Activated CD4-positive, alpha-beta T cell treated with anti-CD3 and anti-CD28 coated beads, Interleukin-2, amount 10 ng/mL, durations not matched to agents 24 days and 14 days (primary cell): ENCODE measurements at regions not wholly inside any gene's neighbourhood (a gene's known extent, or its start where the extent isn't known, plus 50 kb on each side); places are given as distances from the start of the nearest gene placed in this dataset.

Experiments
- DNase-seq: peaks from one replicate; pipeline ENCODE4 v3.0.0; 2022
- H3K27ac Mint-ChIP-seq: one replicate; pipeline ENCODE4 v1.8.0; 2022; ENCODE audit warnings: mild to moderate bottlenecking, mixed read lengths
- H3K27me3 Mint-ChIP-seq: one replicate; pipeline ENCODE4 v1.8.0; 2022; ENCODE audit warnings: mixed read lengths
- H3K36me3 Mint-ChIP-seq: one replicate; pipeline ENCODE4 v1.8.0; 2022; ENCODE audit warnings: low read depth, mild to moderate bottlenecking, mixed read lengths
- H3K4me1 Mint-ChIP-seq: one replicate; pipeline ENCODE4 v1.8.0; 2021; ENCODE audit warnings: mixed read lengths
- H3K4me3 Mint-ChIP-seq: one replicate; pipeline ENCODE4 v1.8.0; 2022; ENCODE audit warnings: mild to moderate bottlenecking, moderate library complexity, mixed read lengths
- H3K9me3 Mint-ChIP-seq: one replicate; pipeline ENCODE4 v1.8.0; 2021; ENCODE audit warnings: mixed read lengths
- intact Hi-C: fragments of 100-400 bp; cut with micrococcal nuclease; formaldehyde crosslinking; loops from one replicate; pipeline ENCODE4 v1.15.1; 2023

- peaks cover 8% of the 10 kb centered on the region for H3K27me3 Mint-ChIP-seq
- intact Hi-C loops, result no loop called here
Observed at GRCh38 chr14:71262441-71262840, 355.2 kb downstream of the PCNX1 start.

GRCh38 chr14:71264260-71264659 is 357.0 kb downstream of the PCNX1 start:
- peaks cover 8% of the 10 kb centered on the region for H3K27me3 Mint-ChIP-seq
- peaks cover 36% of the 10 kb centered on the region for H3K9me3 Mint-ChIP-seq
- no peak for DNase-seq
- H3K4me3 Mint-ChIP-seq, result no peak overlapping the region
- H3K27ac Mint-ChIP-seq, result no peak overlapping the region
- intact Hi-C loops, result no loop called here
- H3K4me1 Mint-ChIP-seq, result peaks cover 19% of the 10 kb centered on the region
- peaks cover 16% of the 10 kb centered on the region for H3K36me3 Mint-ChIP-seq

More at GRCh38 chr14:71262441-71262840, 355.2 kb downstream of the PCNX1 start:
- Mint-ChIP-seq H3K4me1 (peaks cover 11% of the 10 kb centered on the region), H3K27ac (no peak overlapping the region), H3K4me3 (no peak overlapping the region), H3K36me3 (peaks cover 16% of the 10 kb centered on the region), H3K9me3 (peaks cover 38% of the 10 kb centered on the region)
- DNase-seq, result no peak

DNA sequence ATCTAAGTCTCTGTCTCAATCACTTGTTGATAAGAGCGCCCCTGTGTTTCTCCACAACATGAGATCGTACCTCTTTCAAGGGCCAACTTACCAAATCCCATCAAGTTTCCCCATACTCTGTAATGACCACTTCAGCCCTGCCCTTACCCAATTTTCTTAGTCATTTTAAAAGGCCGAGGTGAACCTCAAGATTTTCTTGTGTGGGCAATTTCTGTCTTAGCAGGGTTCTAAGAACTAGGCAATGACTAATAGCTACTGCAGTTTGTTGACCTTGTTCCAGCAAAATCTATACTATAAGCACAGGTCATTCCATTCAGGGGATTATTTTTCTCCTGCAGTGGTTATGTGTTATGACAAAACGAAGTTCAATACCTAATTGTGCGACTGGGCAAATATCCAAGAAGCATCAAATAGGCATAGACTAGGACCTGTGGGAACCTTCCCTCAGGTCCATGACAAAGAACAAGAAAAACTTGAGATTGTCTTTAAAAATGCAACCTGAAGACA is 359.8 kb downstream of the PCNX1 start:
- H3K27me3 Mint-ChIP-seq, result peaks cover 9% of the 10 kb centered on the region
- H3K36me3 Mint-ChIP-seq, result peaks cover 17% of the 10 kb centered on the region
- H3K4me1 Mint-ChIP-seq, result peaks cover 32% of the 10 kb centered on the region
- peak; percentile 67 for DNase-seq
- H3K4me3 Mint-ChIP-seq, result peak overlapping the region; percentile 36
- intact Hi-C loops, result loop anchor here (1.0 to 2.0 kb wide), 6 partner anchors 20 to 288 kb away; partner anchors contain the start of gene SIPA1L1
- H3K27ac Mint-ChIP-seq, result peak overlapping the region; percentile 63
- H3K9me3 Mint-ChIP-seq, result peaks cover 31% of the 10 kb centered on the region

GRCh38 chr14:71267691-71268090 is 360.4 kb downstream of the PCNX1 start:
- Mint-ChIP-seq H3K36me3 (peaks cover 17% of the 10 kb centered on the region), H3K4me3 (peak overlapping the region; percentile 36), H3K4me1 (peaks cover 32% of the 10 kb centered on the region), H3K9me3 (peaks cover 26% of the 10 kb centered on the region), H3K27me3 (peaks cover 12% of the 10 kb centered on the region), H3K27ac (peak overlapping the region; percentile 63)
- DNase-seq, result no peak
- intact Hi-C loops, result loop anchor here (1.0 to 2.0 kb wide), 6 partner anchors 21 to 288 kb away; partner anchors contain the start of gene SIPA1L1

DNA sequence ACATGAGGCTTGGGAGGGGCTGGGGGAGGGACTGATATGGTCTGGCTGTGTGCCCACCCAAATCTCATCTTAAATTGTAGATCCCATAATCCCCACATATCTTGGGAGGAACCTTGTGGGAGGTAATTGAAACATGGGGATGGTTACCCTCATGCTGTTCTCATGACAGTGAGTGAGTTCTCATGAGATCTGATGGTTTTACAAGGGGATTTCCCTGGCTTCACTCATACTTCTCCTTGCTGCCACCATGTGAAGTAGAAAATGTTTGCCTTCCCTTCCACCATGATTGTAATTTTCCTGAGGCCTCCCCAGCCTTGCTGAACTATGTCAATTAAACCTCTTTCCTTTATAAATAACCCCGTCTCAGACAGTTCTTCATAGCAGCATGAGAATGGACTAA is 362.9 kb downstream of the PCNX1 start:
- no peak for DNase-seq
- Mint-ChIP-seq H3K36me3 (peaks cover 14% of the 10 kb centered on the region), H3K27ac (peak overlapping the region; percentile 30), H3K27me3 (peaks cover 6% of the 10 kb centered on the region), H3K9me3 (peaks cover 27% of the 10 kb centered on the region), H3K4me1 (peaks cover 29% of the 10 kb centered on the region), H3K4me3 (no peak overlapping the region)
- intact Hi-C loops, result no loop called here

- Mint-ChIP-seq H3K27me3 (peaks cover 3% of the 10 kb centered on the region), H3K27ac (no peak overlapping the region), H3K36me3 (peaks cover 10% of the 10 kb centered on the region), H3K9me3 (peaks cover 25% of the 10 kb centered on the region), H3K4me3 (no peak overlapping the region), H3K4me1 (peaks cover 28% of the 10 kb centered on the region)
- no peak for DNase-seq
- intact Hi-C loops, result no loop called here
Observed at GRCh38 chr14:71271166-71271945, 364.1 kb downstream of the PCNX1 start.

DNA sequence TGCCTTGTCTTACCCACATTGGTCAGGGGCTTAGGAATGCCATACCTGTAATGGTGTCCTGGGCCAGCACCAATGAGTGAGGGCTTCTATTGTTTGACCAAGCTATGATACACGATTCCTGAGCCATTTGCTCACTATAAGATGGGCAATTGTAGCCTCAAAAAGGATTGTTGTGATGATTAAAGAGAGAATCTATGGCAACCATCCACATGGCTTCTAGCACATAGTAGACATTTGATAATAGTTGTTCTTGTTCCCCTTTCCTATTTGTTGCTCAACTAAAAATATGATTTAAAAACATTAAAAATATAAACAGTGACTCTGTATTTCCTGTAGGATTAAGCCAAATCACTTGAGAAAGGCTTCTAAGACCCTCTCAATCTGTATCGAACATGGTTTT is 366.1 kb downstream of the PCNX1 start:
- Mint-ChIP-seq H3K4me3 (no peak overlapping the region), H3K36me3 (peaks cover 10% of the 10 kb centered on the region), H3K9me3 (peaks cover 23% of the 10 kb centered on the region), H3K27me3 (peaks cover 7% of the 10 kb centered on the region), H3K4me1 (peaks cover 21% of the 10 kb centered on the region), H3K27ac (no peak overlapping the region)
- no peak for DNase-seq
- intact Hi-C loops, result no loop called here

GRCh38 chr14:71284048-71284447 is 376.8 kb downstream of the PCNX1 start:
- DNase-seq, result no peak
- Mint-ChIP-seq H3K27me3 (peaks cover 5% of the 10 kb centered on the region), H3K4me3 (no peak overlapping the region), H3K27ac (no peak overlapping the region), H3K36me3 (no peaks in the 10 kb centered on the region), H3K4me1 (peaks cover 3% of the 10 kb centered on the region), H3K9me3 (peaks cover 8% of the 10 kb centered on the region)
- intact Hi-C loops, result no loop called here

DNA sequence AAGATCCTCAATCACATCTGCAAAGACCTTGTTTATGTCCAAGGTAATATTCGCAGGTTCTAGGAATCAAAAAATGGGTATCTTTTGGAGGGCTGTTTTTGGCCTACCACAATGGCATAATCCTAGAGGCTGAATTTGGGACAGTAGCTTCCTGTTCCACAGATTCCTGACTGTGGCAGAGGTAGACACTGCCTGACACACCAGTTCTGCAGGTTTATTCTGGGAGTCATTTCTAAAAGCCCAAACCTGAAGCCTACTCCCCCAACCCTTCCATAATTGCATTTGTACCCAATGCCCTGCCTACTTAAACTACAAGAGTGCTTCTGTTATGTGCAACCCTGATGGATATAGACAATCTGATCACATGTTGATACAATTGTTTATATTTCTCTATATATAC is 378.9 kb downstream of the PCNX1 start:
- H3K27ac Mint-ChIP-seq, result no peak overlapping the region

GRCh38 chr14:71287567-71287966 is 380.3 kb downstream of the PCNX1 start:
- Mint-ChIP-seq H3K27ac (no peak overlapping the region), H3K9me3 (peaks cover 5% of the 10 kb centered on the region), H3K4me1 (peaks cover 15% of the 10 kb centered on the region), H3K4me3 (no peak overlapping the region), H3K36me3 (peaks cover 3% of the 10 kb centered on the region), H3K27me3 (peaks cover 2% of the 10 kb centered on the region)
- DNase-seq, result no peak
- intact Hi-C loops, result no loop called here

More for the DNA sequence above, 378.9 kb downstream of the PCNX1 start:
- peaks cover 3% of the 10 kb centered on the region for H3K36me3 Mint-ChIP-seq
- DNase-seq, result no peak
- intact Hi-C loops, result no loop called here
- peaks cover 8% of the 10 kb centered on the region for H3K9me3 Mint-ChIP-seq
- no peak overlapping the region for H3K4me3 Mint-ChIP-seq
- H3K4me1 Mint-ChIP-seq, result peaks cover 13% of the 10 kb centered on the region
- peaks cover 2% of the 10 kb centered on the region for H3K27me3 Mint-ChIP-seq

GRCh38 chr14:71289536-71289935 is 382.3 kb downstream of the PCNX1 start:
- peaks cover 3% of the 10 kb centered on the region for H3K36me3 Mint-ChIP-seq
- peak overlapping the region; percentile 70 for H3K27ac Mint-ChIP-seq
- peaks cover 15% of the 10 kb centered on the region for H3K4me1 Mint-ChIP-seq
- peak overlapping the region; percentile 58 for H3K4me3 Mint-ChIP-seq
- DNase-seq, result peak; percentile 58
- peaks cover 5% of the 10 kb centered on the region for H3K9me3 Mint-ChIP-seq
- peaks cover 2% of the 10 kb centered on the region for H3K27me3 Mint-ChIP-seq
- intact Hi-C loops, result no loop called here

GRCh38 chr14:71290301-71290700 is 383.0 kb downstream of the PCNX1 start:
- Mint-ChIP-seq H3K4me1 (peaks cover 15% of the 10 kb centered on the region), H3K9me3 (peaks cover 5% of the 10 kb centered on the region), H3K36me3 (peaks cover 3% of the 10 kb centered on the region), H3K4me3 (no peak overlapping the region), H3K27me3 (no peaks in the 10 kb centered on the region), H3K27ac (peak overlapping the region; percentile 32)
- no peak for DNase-seq
- intact Hi-C loops, result no loop called here

DNA sequence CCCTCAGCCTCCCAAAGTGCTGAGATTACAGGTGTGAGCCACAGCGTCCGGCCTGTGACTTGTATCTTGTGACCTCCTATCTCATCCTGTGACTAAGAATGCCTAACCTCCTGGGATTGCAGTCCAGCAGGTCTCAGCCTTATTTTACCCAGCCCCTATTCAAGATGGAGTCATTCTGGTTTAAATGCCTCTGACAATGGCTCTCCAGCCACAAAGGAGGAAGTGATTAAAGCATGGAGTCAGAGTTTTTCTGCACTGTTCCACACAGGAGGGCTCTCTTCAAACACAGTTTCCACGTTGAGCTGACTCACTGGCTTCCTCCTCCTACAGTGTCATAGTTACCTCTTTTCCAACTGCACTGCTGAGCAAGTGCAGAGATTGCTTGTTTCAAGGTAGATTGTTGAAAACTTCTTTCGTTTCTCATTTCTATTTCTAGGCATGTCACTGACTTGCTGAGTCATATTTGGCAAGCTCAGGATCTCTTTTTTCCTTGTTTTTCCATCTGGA is 383.8 kb downstream of the PCNX1 start:
- Mint-ChIP-seq H3K4me1 (peaks cover 18% of the 10 kb centered on the region), H3K4me3 (no peak overlapping the region)
- intact Hi-C loops, result loop anchor here (1.0 kb wide), 4 partner anchors 24 to 264 kb away; partner anchors contain the start of gene SIPA1L1

GRCh38 chr14:71296184-71296583 is 388.9 kb downstream of the PCNX1 start:
- Mint-ChIP-seq H3K9me3 (peaks cover 6% of the 10 kb centered on the region), H3K36me3 (no peaks in the 10 kb centered on the region), H3K4me1 (peaks cover 17% of the 10 kb centered on the region), H3K27me3 (no peaks in the 10 kb centered on the region), H3K27ac (no peak overlapping the region), H3K4me3 (no peak overlapping the region)
- peak; percentile 60 for DNase-seq
- intact Hi-C loops, result no loop called here

More for the DNA sequence above, 383.8 kb downstream of the PCNX1 start:
- H3K9me3 Mint-ChIP-seq, result no peaks in the 10 kb centered on the region
- H3K27ac Mint-ChIP-seq, result peak overlapping the region; percentile 87
- H3K36me3 Mint-ChIP-seq, result peaks cover 3% of the 10 kb centered on the region
- peak; percentile 73 for DNase-seq
- H3K27me3 Mint-ChIP-seq, result no peaks in the 10 kb centered on the region
